GM19468 (cell line): ENCODE measurements at regions not wholly inside any gene's neighbourhood (a gene's known extent, or its start where the extent isn't known, plus 50 kb on each side); places are given as distances from the start of the nearest gene placed in this dataset.
"Not testable (repeated sequence)": the region's sequence is repeated elsewhere in the genome, so short reads cannot be mapped to it uniquely, and the experiment has no call there.

ENCODE experiments used
- ATAC-seq: cut with Tn5 transposase; IDR thresholded peaks from one replicate; pipeline ENCODE4 v1.9.1; 2021; ENCODE audit warnings: mild to moderate bottlenecking, moderate library complexity, moderate number of reproducible peaks; ENCODE audit not compliant: unreplicated experiment; ENCODE audit errors: extremely low read depth

- no peak for ATAC-seq
Observed at GRCh38 chr7:121505021-121505420, 108.9 kb upstream of the FAM3C start.

- no peak for ATAC-seq
Observed at GRCh38 chr7:121504482-121504881, 108.4 kb upstream of the FAM3C start.

GRCh38 chr7:121503730-121504129 lies 107.6 kb upstream of the FAM3C start:
- no peak for ATAC-seq

- ATAC-seq = no peak
Observed at GRCh38 chr7:121503039-121503438, 106.9 kb upstream of the FAM3C start.

- ATAC-seq = no peak
Observed at GRCh38 chr7:121501566-121501965, 105.5 kb upstream of the FAM3C start.

- no peak for ATAC-seq
Observed at GRCh38 chr7:121500360-121501058, 104.4 kb upstream of the FAM3C start.

- no peak for ATAC-seq
Observed at GRCh38 chr7:121499624-121500023, 103.5 kb upstream of the FAM3C start.

GRCh38 chr7:121498816-121499215 lies 102.7 kb upstream of the FAM3C start:
- no peak for ATAC-seq

- ATAC-seq = not testable (repeated sequence)
Observed at GRCh38 chr7:121497545-121497944, 101.4 kb upstream of the FAM3C start.

- no peak for ATAC-seq
Observed at GRCh38 chr7:121494516-121494915, 98.4 kb upstream of the FAM3C start.

- ATAC-seq = no peak
Observed at GRCh38 chr7:121493553-121493952, 97.4 kb upstream of the FAM3C start.

GRCh38 chr7:121490309-121490708 lies 94.2 kb upstream of the FAM3C start:
- no peak for ATAC-seq

GRCh38 chr7:121489440-121489839 lies 93.3 kb upstream of the FAM3C start:
- ATAC-seq = no peak

- no peak for ATAC-seq
Observed at GRCh38 chr7:121488111-121488650, 92.1 kb upstream of the FAM3C start.

- ATAC-seq = no peak
Observed at GRCh38 chr7:121486590-121486989, 90.5 kb upstream of the FAM3C start.

GRCh38 chr7:121485467-121486243 lies 89.5 kb upstream of the FAM3C start:
- ATAC-seq = no peak

GRCh38 chr7:121484089-121484763 lies 88.1 kb upstream of the FAM3C start:
- ATAC-seq = no peak

- no peak for ATAC-seq
Observed at GRCh38 chr7:121480566-121481335, 84.6 kb upstream of the FAM3C start.

- ATAC-seq = no peak
Observed at GRCh38 chr7:121480058-121480457, 84.0 kb upstream of the FAM3C start.

GRCh38 chr7:121479466-121479865 lies 83.4 kb upstream of the FAM3C start:
- ATAC-seq = no peak
